Middle frontal gyrus (tissue), 1 donor: ENCODE measurements at regions not wholly inside any gene's neighbourhood (a gene's known extent, or its start where the extent isn't known, plus 50 kb on each side); places are given as distances from the start of the nearest gene placed in this dataset.
"Not testable (repeated sequence)": the region's sequence is repeated elsewhere in the genome, so short reads cannot be mapped to it uniquely, and the experiment has no call there.

Experiments
- DNase-seq: peaks from one replicate; pipeline ENCODE4 v3.0.0-alpha.2; 2015; ENCODE audit warnings: low spot score; ENCODE audit errors: extremely low spot score

DNA sequence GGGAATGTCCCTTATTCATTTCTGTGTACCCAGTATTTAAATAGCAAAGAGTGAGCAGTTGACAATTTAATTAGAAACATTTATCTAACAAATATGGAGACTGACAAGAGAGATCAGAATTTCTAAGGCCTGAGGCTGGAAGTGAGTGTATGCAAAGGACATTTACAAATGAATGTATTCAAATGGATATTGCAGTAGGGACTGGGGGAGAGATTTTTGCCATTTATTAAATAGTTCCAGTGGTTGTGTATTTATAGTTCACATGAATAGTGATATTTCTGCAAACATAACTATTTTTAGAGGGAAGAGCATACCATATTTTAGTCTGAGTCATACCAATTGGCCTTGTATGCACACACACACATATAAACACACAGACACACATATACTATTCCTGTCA, 592.4 kb downstream of the GLUD2 start:
- no peak for DNase-seq

GRCh38 chrX:121641560-121641959, 594.1 kb downstream of the GLUD2 start:
- DNase-seq: no peak

DNA sequence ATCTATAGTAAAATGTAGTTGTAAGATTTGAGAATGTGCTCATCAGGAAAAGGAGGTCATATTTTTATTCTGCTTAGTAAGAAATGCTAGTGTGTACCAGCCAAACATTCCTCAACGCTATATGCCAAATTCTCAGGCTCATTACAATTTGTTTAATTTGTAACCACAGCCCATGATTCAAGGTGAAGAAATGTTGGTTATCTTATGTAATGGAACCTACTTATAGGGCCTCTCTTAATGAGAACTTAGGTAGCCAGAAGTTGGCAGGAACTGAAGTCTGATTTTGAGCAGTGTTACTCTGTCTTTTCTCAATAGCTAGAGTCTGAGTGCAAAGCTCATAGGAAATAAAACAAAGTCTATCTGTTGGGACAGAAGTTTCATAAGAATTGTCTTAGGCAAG, 595.0 kb downstream of the GLUD2 start:
- no peak for DNase-seq

DNA sequence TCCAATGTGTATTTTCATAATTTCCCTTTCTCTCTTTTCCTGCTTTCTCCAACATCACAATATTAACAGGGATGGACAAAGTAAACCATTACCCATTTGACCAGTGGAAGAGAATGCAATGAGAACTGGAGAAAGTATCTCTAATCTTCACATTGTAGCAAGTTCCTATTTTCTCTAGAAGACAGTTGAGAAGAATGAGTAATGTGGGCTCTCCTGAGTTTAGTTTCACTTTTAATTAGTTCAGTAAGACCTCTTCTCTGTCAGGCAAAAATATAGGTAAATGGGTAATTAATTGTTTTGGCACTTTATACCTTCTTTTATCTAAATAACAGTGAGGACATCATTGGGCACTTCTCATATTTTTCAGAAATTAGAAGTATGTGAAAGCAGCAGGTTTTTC, 602.0 kb downstream of the GLUD2 start:
- no peak for DNase-seq

DNA sequence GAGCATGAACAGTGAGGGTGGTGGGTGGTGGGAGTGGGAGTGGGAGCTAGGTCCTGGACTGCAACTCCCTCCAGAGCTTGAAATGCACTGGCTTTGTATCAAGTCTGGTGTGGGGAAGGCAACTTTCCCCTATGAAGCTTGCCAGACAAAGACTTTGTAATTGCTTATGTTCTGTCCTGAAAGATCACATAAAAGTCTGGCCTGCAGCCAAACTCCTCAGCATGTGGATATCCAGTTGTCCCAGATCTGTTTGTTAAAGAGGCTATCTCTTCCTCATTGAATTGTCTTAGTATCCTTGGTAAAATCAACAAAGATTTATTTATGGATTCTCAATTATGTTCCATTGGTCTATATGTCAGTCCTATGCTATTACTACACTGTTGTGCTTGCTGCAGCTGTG, 607.9 kb downstream of the GLUD2 start:
- no peak for DNase-seq

GRCh38 chrX:121666171-121666570, 618.8 kb downstream of the GLUD2 start:
- DNase-seq: no peak

DNA sequence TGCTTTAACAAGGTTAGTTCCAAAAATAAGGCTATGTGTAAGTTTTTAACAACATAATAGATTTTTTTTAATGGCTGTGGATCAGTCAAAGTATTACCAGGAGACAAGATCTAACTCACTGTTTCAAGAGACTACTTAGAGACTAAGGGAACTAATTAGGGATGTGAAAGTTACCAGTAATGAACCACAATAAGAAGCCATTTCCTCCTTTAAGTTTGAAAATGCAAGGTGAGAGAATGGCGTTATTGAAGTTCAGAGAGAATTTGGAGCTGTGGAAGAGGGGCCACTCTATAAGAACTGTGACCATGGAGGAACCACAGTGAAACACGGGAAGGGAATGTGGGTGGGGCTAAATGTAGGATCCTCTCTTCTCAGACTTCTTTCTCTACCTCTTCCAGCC, 624.2 kb downstream of the GLUD2 start:
- DNase-seq: no peak

- DNase-seq: not testable (repeated sequence)
These were observed 661.8 kb downstream of the GLUD2 start for GRCh38 chrX:121709236-121709635.

DNA sequence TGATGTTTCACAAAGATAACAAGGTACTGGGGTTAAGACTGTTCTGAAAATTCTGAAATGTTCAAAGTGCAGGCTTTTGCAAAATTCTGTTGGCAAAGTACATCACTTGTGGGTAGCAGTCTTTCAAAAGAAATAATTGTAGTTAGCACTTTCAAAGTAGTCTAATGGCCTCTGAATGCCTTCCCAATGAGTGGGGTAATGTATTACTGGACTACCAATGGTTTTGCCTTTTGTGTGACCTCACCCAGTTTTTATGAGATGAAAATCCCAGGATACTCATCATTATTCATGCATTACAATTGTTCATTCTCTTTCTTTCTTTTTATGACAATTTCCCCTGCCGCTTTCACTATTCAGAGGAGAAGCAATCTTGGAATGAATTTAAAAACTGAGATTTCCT, 686.1 kb downstream of the GLUD2 start:
- no peak for DNase-seq

GRCh38 chrX:121746105-121746504, 698.7 kb downstream of the GLUD2 start:
- DNase-seq: no peak

- not testable (repeated sequence) for DNase-seq
These were observed 706.2 kb downstream of the GLUD2 start for GRCh38 chrX:121753602-121754001.

- DNase-seq: no peak
These were observed 706.9 kb downstream of the GLUD2 start for GRCh38 chrX:121754301-121754700.

DNA sequence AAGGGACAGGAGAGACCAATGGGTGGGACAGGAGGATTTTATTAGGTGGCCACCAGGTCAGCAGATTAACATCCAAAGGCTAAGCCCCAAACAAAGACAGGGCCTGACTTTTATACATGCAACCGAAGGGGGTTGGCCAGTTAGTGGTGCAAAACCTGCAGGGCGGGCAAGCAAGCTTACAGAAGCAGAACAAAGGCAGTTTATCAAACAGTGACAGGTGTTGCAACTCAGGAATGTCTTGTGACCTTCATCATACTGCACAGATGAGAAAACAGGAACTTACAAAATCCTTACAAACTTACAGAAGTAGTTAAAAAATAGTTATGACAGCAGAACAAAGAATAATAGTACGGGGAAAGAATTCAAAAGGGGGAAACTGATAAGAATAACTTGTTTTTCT, 708.1 kb downstream of the GLUD2 start:
- DNase-seq: no peak

- DNase-seq: no peak
These were observed 714.4 kb downstream of the GLUD2 start for GRCh38 chrX:121761845-121762244.

DNA sequence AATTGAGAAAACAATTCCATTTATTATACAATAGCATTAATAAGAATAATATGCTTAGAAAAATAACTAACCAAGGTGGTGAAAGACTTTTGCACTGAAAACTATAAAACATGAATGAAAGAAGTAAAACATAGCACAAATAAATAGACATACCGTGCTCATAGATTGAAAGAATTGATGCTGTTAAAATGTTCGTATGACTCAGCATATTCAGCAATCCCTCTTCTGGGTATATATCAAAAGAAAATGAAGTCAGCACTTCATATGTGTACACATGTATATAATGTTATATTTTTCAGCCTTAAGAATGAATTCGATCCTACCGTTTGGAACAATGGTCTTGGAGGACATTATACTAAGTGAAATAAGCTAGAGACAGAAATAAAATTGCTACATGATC, 716.3 kb downstream of the GLUD2 start:
- DNase-seq: no peak

- not testable (repeated sequence) for DNase-seq
These were observed 720.8 kb downstream of the GLUD2 start for GRCh38 chrX:121768210-121768609.

DNA sequence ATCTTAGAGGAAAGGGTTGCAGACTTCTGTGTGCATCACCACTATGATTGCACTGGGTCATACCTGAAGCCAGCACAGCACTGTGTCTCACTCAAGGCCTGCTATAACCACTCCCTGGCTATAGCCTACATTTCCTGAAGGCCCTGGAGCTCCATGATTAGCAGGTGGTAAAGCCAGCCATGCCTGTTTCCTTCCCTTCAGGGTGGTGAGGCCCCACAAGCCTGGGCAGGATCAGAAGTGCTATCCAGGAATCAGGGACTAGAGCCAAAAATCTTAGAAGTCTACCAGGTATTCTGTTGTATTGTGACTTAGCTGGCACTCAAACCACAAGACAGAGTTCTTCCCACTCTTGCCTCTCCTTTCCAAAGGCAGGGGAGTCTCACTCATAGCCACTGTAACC, 734.6 kb downstream of the GLUD2 start:
- no peak for DNase-seq

GRCh38 chrX:121782544-121782943, 735.1 kb downstream of the GLUD2 start:
- no peak for DNase-seq

GRCh38 chrX:121782976-121783375, 735.6 kb downstream of the GLUD2 start:
- no peak for DNase-seq

DNA sequence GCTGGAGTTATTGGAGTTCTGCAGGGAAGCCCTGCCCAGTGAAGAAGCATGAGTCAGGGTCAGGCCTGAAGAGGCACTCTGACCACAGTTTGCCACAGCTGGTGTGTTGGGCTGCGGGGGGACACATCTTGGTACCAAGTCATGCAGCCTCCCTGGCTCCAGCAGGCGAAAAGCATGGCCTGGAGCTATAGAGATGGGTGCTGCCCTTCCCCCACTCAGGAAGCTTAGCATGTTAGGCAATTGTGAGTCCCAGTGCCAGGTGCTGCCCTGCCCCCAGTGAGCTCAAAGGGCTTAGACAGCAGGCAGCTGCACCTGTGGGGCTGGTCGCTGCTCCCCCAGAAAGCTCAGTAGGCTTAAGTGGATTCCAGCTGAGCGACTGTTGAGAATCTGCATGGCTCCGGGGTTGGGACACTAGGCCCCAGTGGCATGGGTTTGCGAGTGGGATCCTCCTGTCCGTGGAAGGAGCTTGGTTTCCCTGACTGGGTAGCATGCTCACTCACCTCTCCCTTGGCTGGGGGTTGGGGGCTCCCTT, 755.5 kb downstream of the GLUD2 start:
- DNase-seq: no peak

DNA sequence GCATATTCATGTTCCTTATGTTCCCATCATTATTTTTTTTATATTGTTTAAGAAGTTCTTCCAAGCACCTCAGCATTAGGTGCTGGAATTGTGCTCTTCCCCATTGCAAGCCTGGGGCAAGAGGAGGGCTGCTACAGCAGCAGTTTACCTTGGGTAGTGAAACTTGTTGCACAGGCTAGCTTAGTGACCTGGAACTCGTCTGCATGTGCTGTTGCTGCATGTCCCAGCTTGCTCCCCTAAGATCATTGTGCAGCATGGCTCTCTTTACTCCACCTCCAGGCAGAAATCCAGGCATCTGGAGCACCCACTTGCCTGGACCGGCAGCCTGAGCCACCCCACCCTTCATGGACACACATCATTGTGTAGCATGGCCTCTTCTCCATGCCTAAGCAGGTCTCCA, 776.0 kb downstream of the GLUD2 start:
- no peak for DNase-seq

DNA sequence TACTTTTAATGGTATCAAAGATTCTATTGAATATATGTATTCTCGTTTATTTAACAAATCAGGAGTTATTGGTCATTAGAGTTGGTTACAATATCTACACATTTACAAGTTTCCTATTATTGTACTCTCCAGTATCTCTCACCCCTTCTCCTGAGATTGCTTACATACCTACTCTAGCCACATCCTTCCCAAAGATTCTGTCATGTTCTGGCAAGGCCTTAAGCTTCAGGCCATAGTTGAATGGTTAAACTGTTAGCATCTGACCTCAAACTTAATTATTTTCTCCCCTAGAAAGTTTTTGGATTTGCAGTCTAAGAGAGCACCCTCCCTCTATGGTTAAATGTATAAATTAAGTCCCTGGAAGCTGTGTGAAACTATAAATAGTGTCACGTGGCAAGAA, 784.2 kb downstream of the GLUD2 start:
- no peak for DNase-seq

- no peak for DNase-seq
These were observed 785.0 kb downstream of the GLUD2 start for GRCh38 chrX:121832446-121832845.

DNA sequence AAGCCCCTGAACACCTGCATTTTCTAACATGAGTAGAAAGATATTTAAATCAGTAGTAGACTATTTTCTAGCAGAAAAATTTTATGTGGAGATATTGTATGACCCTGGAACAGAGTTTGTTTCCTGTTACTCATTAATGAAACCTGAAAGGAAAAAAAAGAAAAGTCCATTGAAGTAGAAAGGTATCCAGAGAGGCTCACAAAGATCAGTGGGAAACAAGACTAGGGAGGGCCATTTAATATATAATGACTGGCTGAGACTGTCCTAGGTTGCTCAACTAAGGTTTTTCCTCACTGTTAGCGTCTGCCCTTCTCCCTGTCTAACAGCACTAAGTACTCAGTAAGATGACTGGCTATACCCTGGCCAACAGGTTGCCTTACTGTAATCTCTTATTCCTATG, 788.6 kb downstream of the GLUD2 start:
- no peak for DNase-seq
